ENCODE measurements at regions not wholly inside any gene's neighbourhood (a gene's known extent, or its start where the extent isn't known, plus 50 kb on each side); places are given as distances from the start of the nearest gene placed in this dataset.
"Not testable (repeated sequence)": the region's sequence is repeated elsewhere in the genome, so short reads cannot be mapped to it uniquely, and the experiment has no call there.

- no peak for DNase-seq
These were observed 535.9 kb downstream of the TRIB2 start for GRCh38 chr2:13252615-13253014.

GRCh38 chr2:13255485-13255884, 538.7 kb downstream of the TRIB2 start:
- DNase-seq: no peak

GRCh38 chr2:13260402-13260801, 543.7 kb downstream of the TRIB2 start:
- no peak for DNase-seq

GRCh38 chr2:13266166-13266565, 549.4 kb downstream of the TRIB2 start:
- DNase-seq: no peak

- DNase-seq: no peak
These were observed 568.0 kb downstream of the TRIB2 start for GRCh38 chr2:13284688-13285087.

- no peak for DNase-seq
These were observed 572.6 kb downstream of the TRIB2 start for GRCh38 chr2:13289310-13289709.

GRCh38 chr2:13308478-13308805, 591.7 kb downstream of the TRIB2 start:
- DNase-seq: not testable (repeated sequence)

GRCh38 chr2:13308989-13309388, 592.3 kb downstream of the TRIB2 start:
- no peak for DNase-seq

- no peak for DNase-seq
These were observed 615.3 kb downstream of the TRIB2 start for GRCh38 chr2:13332060-13332459.

- not testable (repeated sequence) for DNase-seq
These were observed 617.3 kb downstream of the TRIB2 start for GRCh38 chr2:13334071-13334470.

GRCh38 chr2:13334545-13334944, 617.8 kb downstream of the TRIB2 start:
- peak; percentile 25 for DNase-seq

- DNase-seq: no peak
These were observed 619.3 kb downstream of the TRIB2 start for GRCh38 chr2:13335862-13336535.

GRCh38 chr2:13351068-13351467, 634.3 kb downstream of the TRIB2 start:
- DNase-seq: no peak

GRCh38 chr2:13353083-13353482, 636.3 kb downstream of the TRIB2 start:
- DNase-seq: no peak

GRCh38 chr2:13354031-13354430, 637.3 kb downstream of the TRIB2 start:
- no peak for DNase-seq

- DNase-seq: not testable (repeated sequence)
These were observed 665.2 kb downstream of the TRIB2 start for GRCh38 chr2:13381928-13382327.

GRCh38 chr2:13389172-13389571, 672.4 kb downstream of the TRIB2 start:
- not testable (repeated sequence) for DNase-seq

- DNase-seq: no peak
These were observed 673.9 kb downstream of the TRIB2 start for GRCh38 chr2:13390676-13391075.

- no peak for DNase-seq
These were observed 684.6 kb downstream of the TRIB2 start for GRCh38 chr2:13401312-13401711.

- no peak for DNase-seq
These were observed 697.3 kb downstream of the TRIB2 start for GRCh38 chr2:13413989-13414388.

- DNase-seq: no peak
These were observed 698.2 kb downstream of the TRIB2 start for GRCh38 chr2:13414897-13415296.

- no peak for DNase-seq
These were observed 717.2 kb downstream of the TRIB2 start for GRCh38 chr2:13433954-13434353.

- not testable (repeated sequence) for DNase-seq
These were observed 727.0 kb downstream of the TRIB2 start for GRCh38 chr2:13443554-13444261.

- DNase-seq: no peak
These were observed 745.7 kb downstream of the TRIB2 start for GRCh38 chr2:13462464-13462863.

GRCh38 chr2:13466076-13466475, 749.3 kb downstream of the TRIB2 start:
- no peak for DNase-seq

All from NCI-H2081 treated with DMSO at 0.1 percent for 48 hours (cell line).